Activated T-cell treated with anti-CD3 and anti-CD28 coated beads, Interleukin-2, amount 50 U/mL, for 72 hours (primary cell): ENCODE measurements at regions not wholly inside any gene's neighbourhood (a gene's known extent, or its start where the extent isn't known, plus 50 kb on each side); places are given as distances from the start of the nearest gene placed in this dataset.

Experiments
- ATAC-seq, 2 donors: fragments of 150-1000 bp; cut with Tn5 transposase; replicated peaks in 1 of 2; 2 replicates each; pipeline ENCODE4 v1.10.0; 2021; ENCODE audit warnings: moderate library complexity in 2 of 2, mild to moderate bottlenecking in 1 of 2
- DNase-seq, 2 donors: peaks; one replicate each; pipeline ENCODE4 v3.0.0; 2021 to 2022; ENCODE audit warnings: mixed read lengths in 1 of 2
- H3K27ac Mint-ChIP-seq: one replicate; pipeline ENCODE4 v1.8.0; 2022; ENCODE audit warnings: mild to moderate bottlenecking, moderate library complexity, mixed read lengths
- H3K27me3 Mint-ChIP-seq: one replicate; pipeline ENCODE4 v1.8.0; 2022; ENCODE audit warnings: low read depth, mixed read lengths
- H3K36me3 Mint-ChIP-seq, 2 donors: one replicate each; pipeline ENCODE4 v1.8.0; 2022; ENCODE audit warnings: mixed read lengths in 2 of 2, mild to moderate bottlenecking in 1 of 2; ENCODE audit not compliant: insufficient read depth in 2 of 2
- H3K4me1 Mint-ChIP-seq: one replicate; pipeline ENCODE4 v1.8.0; 2022; ENCODE audit warnings: low read depth, mixed read lengths
- H3K4me3 Mint-ChIP-seq, 2 donors: one replicate each; pipeline ENCODE4 v1.8.0; 2022; ENCODE audit warnings: mild to moderate bottlenecking in 2 of 2, mixed read lengths in 2 of 2, moderate library complexity in 2 of 2
- H3K9me3 Mint-ChIP-seq, 2 donors: one replicate each; pipeline ENCODE4 v1.8.0; 2022; ENCODE audit warnings: mixed read lengths in 2 of 2

- H3K4me3 Mint-ChIP-seq, result no peak overlapping the region
- no peaks in the 10 kb centered on the region for H3K27me3 Mint-ChIP-seq
- peak overlapping the region; percentile 23 for H3K27ac Mint-ChIP-seq
- H3K4me1 Mint-ChIP-seq, result peaks cover 27% of the 10 kb centered on the region
- DNase-seq (no peak), ATAC-seq (no peak)
- H3K36me3 Mint-ChIP-seq, result no peaks in the 10 kb centered on the region
- H3K9me3 Mint-ChIP-seq, result no peaks in the 10 kb centered on the region
Measured at GRCh38 chr9:88326936-88327335, 61.3 kb upstream of the SPIN1 start.

GRCh38 chr9:88326015-88326414, 62.2 kb upstream of the SPIN1 start:
- H3K36me3 Mint-ChIP-seq, result no peaks in the 10 kb centered on the region
- DNase-seq, result no peak
- H3K4me1 Mint-ChIP-seq, result peaks cover 27% of the 10 kb centered on the region
- H3K9me3 Mint-ChIP-seq, result no peaks in the 10 kb centered on the region
- no peak for ATAC-seq
- no peaks in the 10 kb centered on the region for H3K27me3 Mint-ChIP-seq
- H3K4me3 Mint-ChIP-seq, result no peak overlapping the region
- no peak overlapping the region for H3K27ac Mint-ChIP-seq

- Mint-ChIP-seq H3K27ac (peak overlapping the region; percentile 30), H3K4me3 (peak overlapping the region; percentile 29 to 43), H3K4me1 (peaks cover 27% of the 10 kb centered on the region), H3K36me3 (no peaks in the 10 kb centered on the region), H3K9me3 (no peaks in the 10 kb centered on the region), H3K27me3 (no peaks in the 10 kb centered on the region)
- ATAC-seq (peak; percentile 88 to 98), DNase-seq (peak; percentile 36 to 49)
Measured at GRCh38 chr9:88322906-88323566, 65.2 kb upstream of the SPIN1 start.

- Mint-ChIP-seq H3K36me3 (no peaks in the 10 kb centered on the region), H3K4me3 (no peak overlapping the region), H3K27ac (no peak overlapping the region), H3K4me1 (peaks cover 27% of the 10 kb centered on the region), H3K27me3 (no peaks in the 10 kb centered on the region), H3K9me3 (no peaks in the 10 kb centered on the region)
- DNase-seq (no peak), ATAC-seq (no peak)
Measured at GRCh38 chr9:88321764-88322163, 66.5 kb upstream of the SPIN1 start.

- no peaks in the 10 kb centered on the region for H3K36me3 Mint-ChIP-seq
- DNase-seq, result no peak
- H3K27me3 Mint-ChIP-seq, result no peaks in the 10 kb centered on the region
- no peak overlapping the region for H3K27ac Mint-ChIP-seq
- peaks cover 27% of the 10 kb centered on the region for H3K4me1 Mint-ChIP-seq
- no peak for ATAC-seq
- no peak overlapping the region for H3K4me3 Mint-ChIP-seq
- no peaks in the 10 kb centered on the region for H3K9me3 Mint-ChIP-seq
Measured at GRCh38 chr9:88320748-88321415, 67.4 kb upstream of the SPIN1 start.

- Mint-ChIP-seq H3K4me1 (peaks cover 25% of the 10 kb centered on the region), H3K4me3 (no peak overlapping the region), H3K36me3 (no peaks in the 10 kb centered on the region), H3K27me3 (no peaks in the 10 kb centered on the region), H3K9me3 (no peaks in the 10 kb centered on the region), H3K27ac (no peak overlapping the region)
- no peak for DNase-seq
- no peak for ATAC-seq
Measured at GRCh38 chr9:88319936-88320747, 68.1 kb upstream of the SPIN1 start.

- H3K27me3 Mint-ChIP-seq, result peaks cover 8% of the 10 kb centered on the region
- peaks cover 0 to 2% of the 10 kb centered on the region in 2 donors for H3K36me3 Mint-ChIP-seq
- H3K27ac Mint-ChIP-seq, result peak overlapping the region; percentile 57
- peak; percentile 33 to 58 for DNase-seq
- peak overlapping the region; percentile 4 to 78 for H3K4me3 Mint-ChIP-seq
- no peaks in the 10 kb centered on the region for H3K9me3 Mint-ChIP-seq
- peak; percentile 59 to 69 for ATAC-seq
- H3K4me1 Mint-ChIP-seq, result peaks cover 36% of the 10 kb centered on the region
Measured at GRCh38 chr9:88313364-88314220, 74.7 kb upstream of the SPIN1 start.

GRCh38 chr9:88312517-88313103, 75.6 kb upstream of the SPIN1 start:
- ATAC-seq (peak; percentile 39 to 61), DNase-seq (peak; percentile 27)
- peaks cover 36% of the 10 kb centered on the region for H3K4me1 Mint-ChIP-seq
- peak overlapping the region; percentile 45 to 74 for H3K4me3 Mint-ChIP-seq
- peaks cover 0 to 2% of the 10 kb centered on the region in 2 donors for H3K36me3 Mint-ChIP-seq
- no peaks in the 10 kb centered on the region for H3K9me3 Mint-ChIP-seq
- H3K27me3 Mint-ChIP-seq, result peaks cover 8% of the 10 kb centered on the region
- peak overlapping the region; percentile 67 for H3K27ac Mint-ChIP-seq

- peaks cover 0 to 2% of the 10 kb centered on the region in 2 donors for H3K36me3 Mint-ChIP-seq
- H3K4me1 Mint-ChIP-seq, result peaks cover 41% of the 10 kb centered on the region
- H3K4me3 Mint-ChIP-seq, result peak overlapping the region; percentile 45 to 74
- H3K9me3 Mint-ChIP-seq, result no peaks in the 10 kb centered on the region
- peak; percentile 64 to 78 for ATAC-seq
- peak overlapping the region; percentile 67 for H3K27ac Mint-ChIP-seq
- DNase-seq, result no peak
- peaks cover 14% of the 10 kb centered on the region for H3K27me3 Mint-ChIP-seq
Measured at GRCh38 chr9:88312045-88312444, 76.2 kb upstream of the SPIN1 start.

GRCh38 chr9:88310310-88310980, 77.8 kb upstream of the SPIN1 start:
- H3K36me3 Mint-ChIP-seq, result peaks cover 0 to 2% of the 10 kb centered on the region in 2 donors
- H3K27me3 Mint-ChIP-seq, result peaks cover 25% of the 10 kb centered on the region
- peaks cover 41% of the 10 kb centered on the region for H3K4me1 Mint-ChIP-seq
- H3K9me3 Mint-ChIP-seq, result no peaks in the 10 kb centered on the region
- DNase-seq (no peak), ATAC-seq (no peak)
- H3K4me3 Mint-ChIP-seq, result no peak overlapping the region
- H3K27ac Mint-ChIP-seq, result no peak overlapping the region

GRCh38 chr9:88308831-88309560, 79.2 kb upstream of the SPIN1 start:
- Mint-ChIP-seq H3K27me3 (peaks cover 30% of the 10 kb centered on the region), H3K27ac (no peak overlapping the region), H3K4me3 (no peak overlapping the region), H3K36me3 (peaks cover 0 to 2% of the 10 kb centered on the region in 2 donors), H3K9me3 (no peaks in the 10 kb centered on the region), H3K4me1 (peaks cover 52% of the 10 kb centered on the region)
- DNase-seq, result no peak
- no peak for ATAC-seq
